Neural cell (in vitro differentiated cells): ENCODE measurements at regions not wholly inside any gene's neighbourhood (a gene's known extent, or its start where the extent isn't known, plus 50 kb on each side); places are given as distances from the start of the nearest gene placed in this dataset.

Source experiments
- CTCF ChIP-seq: fragments of 450-650 bp; IDR thresholded peaks from 2 replicates; pipeline ENCODE4 v1.5.1; 2014; ENCODE audit warnings: antibody characterized with exemption, mild to moderate bottlenecking, moderate library complexity; ENCODE audit not compliant: poor library complexity, severe bottlenecking
- EP300 ChIP-seq: fragments of 450-650 bp; conservative IDR thresholded peaks from 2 replicates; pipeline ENCODE4 v1.6.1; 2014; ENCODE audit warnings: antibody characterized with exemption, mild to moderate bottlenecking, moderate library complexity; ENCODE audit not compliant: poor library complexity, severe bottlenecking
- EZH2 ChIP-seq: fragments of 200-600, 300-800 bp; shearing (Covaris generic), sonication (generic); IDR thresholded peaks from 2 replicates; pipeline ENCODE4 v1.6.1; 2014; ENCODE audit warnings: antibody characterized with exemption, low read length, borderline replicate concordance, mild to moderate bottlenecking; ENCODE audit not compliant: insufficient read depth, poor library complexity, severe bottlenecking
- MXI1 ChIP-seq: fragments of 450-650 bp; conservative IDR thresholded peaks from 2 replicates; pipeline ENCODE4 v1.6.1; 2014; ENCODE audit warnings: antibody characterized with exemption, mild to moderate bottlenecking; ENCODE audit not compliant: poor library complexity, severe bottlenecking
- POLR2AphosphoS5 ChIP-seq: IDR thresholded peaks from 2 replicates; pipeline ENCODE4 v1.6.1; 2012
- RAD21 ChIP-seq: fragments of 450-650 bp; conservative IDR thresholded peaks from 2 replicates; pipeline ENCODE4 v1.6.1; 2014; ENCODE audit warnings: antibody characterized with exemption, mild to moderate bottlenecking, moderate library complexity
- TAF1 ChIP-seq: IDR thresholded peaks from 2 replicates; pipeline ENCODE4 v1.6.1; 2012; ENCODE audit warnings: low read depth
- TF ChIP-seq, protein P1 (sequence below): IDR thresholded peaks from 2 replicates; pipeline ENCODE4 v1.6.1; 2012; ENCODE audit warnings: borderline replicate concordance

GRCh38 chr14:42241101-42241500 is 634.4 kb downstream of the LRFN5 start:
- TF ChIP-seq CTCF (no peak), POLR2AphosphoS5 (no peak), RAD21 (no peak), TAF1 (no peak), EP300 (no peak), MXI1 (no peak), EZH2 (no peak)
- TF ChIP-seq, protein P1, sequence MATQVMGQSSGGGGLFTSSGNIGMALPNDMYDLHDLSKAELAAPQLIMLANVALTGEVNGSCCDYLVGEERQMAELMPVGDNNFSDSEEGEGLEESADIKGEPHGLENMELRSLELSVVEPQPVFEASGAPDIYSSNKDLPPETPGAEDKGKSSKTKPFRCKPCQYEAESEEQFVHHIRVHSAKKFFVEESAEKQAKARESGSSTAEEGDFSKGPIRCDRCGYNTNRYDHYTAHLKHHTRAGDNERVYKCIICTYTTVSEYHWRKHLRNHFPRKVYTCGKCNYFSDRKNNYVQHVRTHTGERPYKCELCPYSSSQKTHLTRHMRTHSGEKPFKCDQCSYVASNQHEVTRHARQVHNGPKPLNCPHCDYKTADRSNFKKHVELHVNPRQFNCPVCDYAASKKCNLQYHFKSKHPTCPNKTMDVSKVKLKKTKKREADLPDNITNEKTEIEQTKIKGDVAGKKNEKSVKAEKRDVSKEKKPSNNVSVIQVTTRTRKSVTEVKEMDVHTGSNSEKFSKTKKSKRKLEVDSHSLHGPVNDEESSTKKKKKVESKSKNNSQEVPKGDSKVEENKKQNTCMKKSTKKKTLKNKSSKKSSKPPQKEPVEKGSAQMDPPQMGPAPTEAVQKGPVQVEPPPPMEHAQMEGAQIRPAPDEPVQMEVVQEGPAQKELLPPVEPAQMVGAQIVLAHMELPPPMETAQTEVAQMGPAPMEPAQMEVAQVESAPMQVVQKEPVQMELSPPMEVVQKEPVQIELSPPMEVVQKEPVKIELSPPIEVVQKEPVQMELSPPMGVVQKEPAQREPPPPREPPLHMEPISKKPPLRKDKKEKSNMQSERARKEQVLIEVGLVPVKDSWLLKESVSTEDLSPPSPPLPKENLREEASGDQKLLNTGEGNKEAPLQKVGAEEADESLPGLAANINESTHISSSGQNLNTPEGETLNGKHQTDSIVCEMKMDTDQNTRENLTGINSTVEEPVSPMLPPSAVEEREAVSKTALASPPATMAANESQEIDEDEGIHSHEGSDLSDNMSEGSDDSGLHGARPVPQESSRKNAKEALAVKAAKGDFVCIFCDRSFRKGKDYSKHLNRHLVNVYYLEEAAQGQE, result no peak
